IMR-90 (cell line): ENCODE measurements at regions not wholly inside any gene's neighbourhood (a gene's known extent, or its start where the extent isn't known, plus 50 kb on each side); places are given as distances from the start of the nearest gene placed in this dataset.

Source experiments
- BHLHE40 ChIP-seq: fragments of 150-350 bp; IDR thresholded peaks from 2 replicates; pipeline ENCODE4 v1.6.1; 2016; ENCODE audit warnings: mild to moderate bottlenecking, low read depth, low read length
- CHD1 ChIP-seq: IDR thresholded peaks from 2 replicates; pipeline ENCODE4 v1.6.1; 2012; ENCODE audit warnings: low read depth, low read length, improper control_type of control experiment
- CTCF ChIP-seq: conservative IDR thresholded peaks from 2 replicates; pipeline ENCODE4 v1.5.1; 2012; ENCODE audit warnings: mild to moderate bottlenecking, low read depth, low read length, improper control_type of control experiment
- ELK1 ChIP-seq: fragments of 150-350 bp; IDR thresholded peaks from 2 replicates; pipeline ENCODE4 v1.6.1; 2016; ENCODE audit warnings: low read depth, mild to moderate bottlenecking, low read length, moderate library complexity, borderline replicate concordance
- FOS ChIP-seq: fragments of 150-350 bp; IDR thresholded peaks from 2 replicates; pipeline ENCODE4 v1.6.1; 2016; ENCODE audit warnings: low read depth, low read length
- MAZ ChIP-seq: IDR thresholded peaks from 2 replicates; pipeline ENCODE4 v1.6.1; 2012; ENCODE audit warnings: low read depth, mild to moderate bottlenecking, low read length, improper control_type of control experiment, moderate library complexity, borderline replicate concordance
- MXI1 ChIP-seq: IDR thresholded peaks from 2 replicates; pipeline ENCODE4 v1.6.1; 2012; ENCODE audit warnings: low read depth, mild to moderate bottlenecking, low read length, moderate library complexity, borderline replicate concordance
- POLR2A ChIP-seq: IDR thresholded peaks from 2 replicates; pipeline ENCODE4 v1.6.1; 2012; ENCODE audit warnings: mild to moderate bottlenecking, low read depth, low read length
- RAD21 ChIP-seq: IDR thresholded peaks from 2 replicates; pipeline ENCODE4 v1.6.1; 2012; ENCODE audit warnings: low read length, improper control_type of control experiment
- RCOR1 ChIP-seq: IDR thresholded peaks from 2 replicates; pipeline ENCODE4 v1.6.1; 2012; ENCODE audit warnings: mild to moderate bottlenecking, low read length, improper control_type of control experiment; ENCODE audit not compliant: insufficient replicate concordance
- RFX5 ChIP-seq: IDR thresholded peaks from 2 replicates; pipeline ENCODE4 v1.8.0; 2012; ENCODE audit warnings: low read depth, mild to moderate bottlenecking, low read length, moderate library complexity
- SMC3 ChIP-seq: fragments of 150-350 bp; IDR thresholded peaks from 2 replicates; pipeline ENCODE4 v1.6.1; 2016; ENCODE audit warnings: low read depth, mild to moderate bottlenecking, antibody characterized with exemption, low read length, moderate library complexity
- USF2 ChIP-seq: fragments of 150-350 bp; IDR thresholded peaks from 2 replicates; pipeline ENCODE4 v1.6.1; 2017; ENCODE audit warnings: mild to moderate bottlenecking, antibody characterized with exemption, low read length, low read depth

GRCh38 chr11:92386577-92386976 lies 162.0 kb downstream of the FAT3 start:
- TF ChIP-seq CTCF (no peak), MAZ (no peak), POLR2A (no peak), RAD21 (no peak), FOS (no peak), SMC3 (no peak), USF2 (no peak), CHD1 (no peak), MXI1 (no peak), ELK1 (no peak), RCOR1 (no peak), BHLHE40 (no peak), RFX5 (no peak)
